UCSD-AML1 (cell line): ENCODE measurements at regions not wholly inside any gene's neighbourhood (a gene's known extent, or its start where the extent isn't known, plus 50 kb on each side); places are given as distances from the start of the nearest gene placed in this dataset.

Source experiments
- DNase-seq: peaks from one replicate; lab custom pipeline; 2025; ENCODE audit not compliant: unreplicated experiment; lab: John Stamatoyannopoulos, UW

- no peak for DNase-seq
Measured at GRCh38 chr9:30661925-30662324, 1722.5 kb upstream of the ACO1 start.

GRCh38 chr9:30670805-30671562 lies 1713.5 kb upstream of the ACO1 start:
- DNase-seq = no peak

GRCh38 chr9:30673132-30673531 lies 1711.3 kb upstream of the ACO1 start:
- no peak for DNase-seq

- DNase-seq = no peak
Measured at GRCh38 chr9:30676651-30677050, 1707.8 kb upstream of the ACO1 start.

GRCh38 chr9:30677221-30677620 lies 1707.2 kb upstream of the ACO1 start:
- DNase-seq = no peak

GRCh38 chr9:30688801-30689200 lies 1695.6 kb upstream of the ACO1 start:
- no peak for DNase-seq

- DNase-seq = no peak
Measured at GRCh38 chr9:30697958-30698357, 1686.5 kb upstream of the ACO1 start.

GRCh38 chr9:30711591-30711990 lies 1672.9 kb upstream of the ACO1 start:
- no peak for DNase-seq

GRCh38 chr9:30713243-30713642 lies 1671.2 kb upstream of the ACO1 start:
- DNase-seq = no peak

- DNase-seq = no peak
Measured at GRCh38 chr9:30714389-30714788, 1670.1 kb upstream of the ACO1 start.

- no peak for DNase-seq
Measured at GRCh38 chr9:30718483-30718882, 1666.0 kb upstream of the ACO1 start.

GRCh38 chr9:30722065-30722464 lies 1662.4 kb upstream of the ACO1 start:
- DNase-seq = no peak

GRCh38 chr9:30723656-30724055 lies 1660.8 kb upstream of the ACO1 start:
- no peak for DNase-seq

- DNase-seq = peak; percentile 4
Measured at GRCh38 chr9:30732060-30732459, 1652.4 kb upstream of the ACO1 start.

GRCh38 chr9:30744871-30745270 lies 1639.6 kb upstream of the ACO1 start:
- no peak for DNase-seq

GRCh38 chr9:30746589-30746988 lies 1637.9 kb upstream of the ACO1 start:
- no peak for DNase-seq

GRCh38 chr9:30757723-30758122 lies 1626.7 kb upstream of the ACO1 start:
- no peak for DNase-seq

GRCh38 chr9:30758726-30759446 lies 1625.6 kb upstream of the ACO1 start:
- no peak for DNase-seq

- no peak for DNase-seq
Measured at GRCh38 chr9:30765318-30765717, 1619.1 kb upstream of the ACO1 start.

- DNase-seq = no peak
Measured at GRCh38 chr9:30771163-30771708, 1613.2 kb upstream of the ACO1 start.

GRCh38 chr9:30771760-30772159 lies 1612.7 kb upstream of the ACO1 start:
- no peak for DNase-seq

GRCh38 chr9:30773427-30773826 lies 1611.0 kb upstream of the ACO1 start:
- no peak for DNase-seq
